GM23338 (cell line): ENCODE measurements at regions not wholly inside any gene's neighbourhood (a gene's known extent, or its start where the extent isn't known, plus 50 kb on each side); places are given as distances from the start of the nearest gene placed in this dataset.

Experiments
- ATAC-seq: fragments of 200-7000 bp; cut with Tn5 transposase; 3 replicates; pipeline ENCODE4 v1.9.1; 2020
- DNase-seq: peaks from one replicate; pipeline ENCODE4 v3.0.0-alpha.2; 2015; ENCODE audit warnings: low spot score
- H2AFZ ChIP-seq: fragments of 200-600 bp; sonication (generic); 2 replicates; pipeline ENCODE4 v1.8.0; 2016; ENCODE audit warnings: antibody characterized with exemption, mild to moderate bottlenecking, moderate library complexity
- H3F3A ChIP-seq: fragments of 200-600 bp; sonication (generic); replicated peaks from 2 replicates; pipeline ENCODE4 v1.8.0; 2017; ENCODE audit warnings: antibody characterized with exemption, mixed run types, low read depth
- H3K27ac ChIP-seq: fragments of 200-600 bp; sonication (generic); 2 replicates; pipeline ENCODE4 v1.6.1; 2016; ENCODE audit warnings: low read depth
- H3K27me3 ChIP-seq: fragments of 200-600 bp; sonication (generic); 2 replicates; pipeline ENCODE4 v1.8.0; 2016; ENCODE audit warnings: mild to moderate bottlenecking, mixed run types, moderate library complexity; ENCODE audit not compliant: insufficient read depth
- H3K36me3 ChIP-seq: fragments of 200-600 bp; sonication (generic); 2 replicates; pipeline ENCODE4 v1.8.0; 2016; ENCODE audit warnings: mild to moderate bottlenecking; ENCODE audit not compliant: insufficient read depth
- H3K4me1 ChIP-seq: fragments of 200-600 bp; sonication (generic); 2 replicates; pipeline ENCODE4 v1.8.0; 2016; ENCODE audit warnings: mild to moderate bottlenecking, moderate library complexity; ENCODE audit not compliant: insufficient read depth
- H3K4me2 ChIP-seq: fragments of 200-600 bp; sonication (generic); 2 replicates; pipeline ENCODE4 v1.7.1; 2017; ENCODE audit warnings: mixed run types
- H3K4me3 ChIP-seq: fragments of 200-600 bp; sonication (generic); 2 replicates; pipeline ENCODE4 v1.6.1; 2016; ENCODE audit warnings: mixed run types
- H3K79me2 ChIP-seq: fragments of 200-600 bp; sonication (generic); replicated peaks from 2 replicates; pipeline ENCODE4 v1.8.0; 2017; ENCODE audit warnings: mild to moderate bottlenecking; ENCODE audit not compliant: insufficient read depth
- H3K9me2 ChIP-seq: fragments of 200-600 bp; sonication (generic); 2 replicates; pipeline ENCODE4 v1.8.0; 2017; ENCODE audit not compliant: insufficient read depth
- H4K20me1 ChIP-seq: fragments of 200-600 bp; sonication (generic); replicated peaks from 2 replicates; pipeline ENCODE4 v1.8.0; 2017; ENCODE audit warnings: mild to moderate bottlenecking; ENCODE audit not compliant: insufficient read depth
- H3K27ac Mint-ChIP-seq: 2 replicates; pipeline ENCODE4 v1.8.0; 2020; ENCODE audit warnings: inconsistent platforms, mild to moderate bottlenecking, moderate library complexity, mixed read lengths
- H3K27me3 Mint-ChIP-seq: 3 replicates; pipeline ENCODE4 v1.8.0; 2022; ENCODE audit warnings: low read depth, mild to moderate bottlenecking, moderate library complexity, mixed read lengths, inconsistent platforms; ENCODE audit not compliant: insufficient read depth, poor library complexity
- H3K36me3 Mint-ChIP-seq: 3 replicates; pipeline ENCODE4 v1.8.0; 2021; ENCODE audit warnings: low read depth, mild to moderate bottlenecking, inconsistent platforms, moderate library complexity, mixed read lengths
- H3K4me1 Mint-ChIP-seq: 3 replicates; pipeline ENCODE4 v1.8.0; 2020; ENCODE audit warnings: mild to moderate bottlenecking, inconsistent platforms, mixed read lengths
- H3K4me3 Mint-ChIP-seq: 3 replicates; pipeline ENCODE4 v1.8.0; 2021; ENCODE audit warnings: moderate library complexity, mild to moderate bottlenecking, inconsistent platforms, mixed read lengths
- H3K9me3 Mint-ChIP-seq: 3 replicates; pipeline ENCODE4 v1.8.0; 2020; ENCODE audit warnings: moderate library complexity, mild to moderate bottlenecking, inconsistent platforms, mixed read lengths
- CREB1 ChIP-seq: fragments of 250-450 bp; sonication (Bioruptor Pico); IDR thresholded peaks from 2 replicates; pipeline ENCODE4 v1.5.0; 2020; ENCODE audit warnings: low read depth, mild to moderate bottlenecking, moderate library complexity
- ETS1 ChIP-seq: IDR thresholded peaks from 2 replicates; pipeline ENCODE4 v1.6.1; 2016; ENCODE audit warnings: antibody characterized with exemption
- EZH2phosphoT487 ChIP-seq: fragments of 200-600 bp; sonication (generic); IDR thresholded peaks from one replicate; pipeline ENCODE4 v1.8.1; 2018; ENCODE audit warnings: antibody characterized with exemption; ENCODE audit not compliant: unreplicated experiment
- JUNB ChIP-seq: IDR thresholded peaks from one replicate; pipeline ENCODE4 v1.6.1; 2016; ENCODE audit warnings: antibody characterized with exemption; ENCODE audit not compliant: unreplicated experiment
- NANOG ChIP-seq: IDR thresholded peaks from 2 replicates; pipeline ENCODE4 v1.6.1; 2016; ENCODE audit warnings: antibody characterized with exemption, borderline replicate concordance
- POLR2AphosphoS5 ChIP-seq: IDR thresholded peaks from 2 replicates; pipeline ENCODE4 v1.6.1; 2016; ENCODE audit warnings: antibody characterized with exemption, low read depth
- STAT1 ChIP-seq: IDR thresholded peaks from one replicate; pipeline ENCODE4 v1.6.1; 2016; ENCODE audit warnings: antibody characterized with exemption; ENCODE audit not compliant: unreplicated experiment
- ZNF114 ChIP-seq: fragments of 250-450 bp; sonication (Bioruptor Pico); IDR thresholded peaks from 2 replicates; pipeline ENCODE4 v1.5.0; 2020; ENCODE audit warnings: mild to moderate bottlenecking, moderate library complexity
- ZNF331 ChIP-seq: fragments of 250-450 bp; sonication (Bioruptor Pico); IDR thresholded peaks from 2 replicates; pipeline ENCODE4 v1.5.0; 2020; ENCODE audit warnings: low read depth, mild to moderate bottlenecking, moderate library complexity
- ZNF462 ChIP-seq: fragments of 250-450 bp; sonication (Bioruptor Pico); IDR thresholded peaks from 2 replicates; pipeline ENCODE4 v1.5.0; 2020; ENCODE audit warnings: mild to moderate bottlenecking, moderate library complexity
- TF ChIP-seq, protein P1 (sequence below), 2 experiments: fragments of 200-600 bp in 1 of 2; sonication (generic) in 1 of 2; conservative IDR thresholded peaks; 2 replicates each; pipeline versions ENCODE4 v1.5.1 to v1.6.1; 2016 to 2017; ENCODE audit warnings: antibody characterized with exemption in 2 of 2, low read depth in 2 of 2, mild to moderate bottlenecking in 2 of 2, moderate library complexity in 1 of 2
- TF ChIP-seq, protein P2 (sequence below): IDR thresholded peaks from one replicate; pipeline ENCODE4 v1.6.1; 2018; ENCODE audit warnings: antibody characterized with exemption; ENCODE audit not compliant: unreplicated experiment

DNA sequence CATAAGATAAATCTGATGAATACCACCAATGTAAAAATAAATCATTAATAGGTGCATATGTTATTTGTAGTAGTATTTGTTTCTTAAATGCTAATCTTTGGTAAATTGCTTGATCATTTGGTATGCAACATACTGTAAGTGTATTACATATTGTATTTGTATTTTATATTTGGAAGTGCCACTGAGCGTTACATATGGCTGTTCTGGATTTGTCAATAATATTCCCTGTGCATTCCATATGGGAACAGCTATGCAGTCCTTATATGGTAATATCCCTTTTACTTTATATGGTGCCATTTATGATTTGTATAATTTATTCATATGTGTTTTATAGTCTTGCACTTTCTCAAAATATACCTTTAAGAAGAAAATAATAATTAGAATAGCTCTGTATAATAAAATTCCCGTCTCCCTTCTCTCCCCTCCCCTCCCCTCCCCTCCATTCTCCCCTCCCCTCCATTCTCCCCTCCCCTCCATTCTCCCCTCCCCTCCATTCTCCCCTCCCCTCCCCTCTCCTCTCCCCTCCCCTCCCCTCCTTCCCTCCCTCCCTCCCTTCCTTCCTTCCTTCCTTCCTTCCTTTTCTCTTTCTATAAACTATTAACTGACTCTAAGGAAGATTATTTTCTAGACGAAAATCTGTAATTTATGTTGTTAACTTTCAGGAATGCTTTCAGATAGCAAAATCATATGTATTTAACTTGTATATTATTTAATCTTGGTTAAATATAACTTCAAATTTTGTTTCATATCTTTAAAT lies 241.4 kb downstream of the CSNK1G3 start:
- no peak overlapping the region for H3K27ac ChIP-seq
- no peaks in the 10 kb centered on the region for H3K9me2 ChIP-seq
- Mint-ChIP-seq H3K36me3 (no peaks in the 10 kb centered on the region), H3K4me3 (no peak overlapping the region), H3K4me1 (peaks cover 19% of the 10 kb centered on the region), H3K9me3 (no peaks in the 10 kb centered on the region), H3K27ac (no peak overlapping the region), H3K27me3 (no peaks in the 10 kb centered on the region)
- H3K79me2 ChIP-seq, result no peaks in the 10 kb centered on the region
- ATAC-seq (no peak), DNase-seq (no peak)
- peaks cover 14% of the 10 kb centered on the region for H3K4me1 ChIP-seq
- H3F3A ChIP-seq, result no peaks in the 10 kb centered on the region
- no peaks in the 10 kb centered on the region for H4K20me1 ChIP-seq
- H2AFZ ChIP-seq, result no peak overlapping the region; the same call in 1 of the 2 replicates
- no peak overlapping the region for H3K4me2 ChIP-seq
- H3K27me3 ChIP-seq, result no peaks in the 10 kb centered on the region
- no peak overlapping the region for H3K4me3 ChIP-seq
- no peaks in the 10 kb centered on the region for H3K36me3 ChIP-seq
- TF ChIP-seq ZNF462 (CRISPR knock-in tag), result no peak
- no peak for TF ChIP-seq ETS1
- TF ChIP-seq, protein P1, sequence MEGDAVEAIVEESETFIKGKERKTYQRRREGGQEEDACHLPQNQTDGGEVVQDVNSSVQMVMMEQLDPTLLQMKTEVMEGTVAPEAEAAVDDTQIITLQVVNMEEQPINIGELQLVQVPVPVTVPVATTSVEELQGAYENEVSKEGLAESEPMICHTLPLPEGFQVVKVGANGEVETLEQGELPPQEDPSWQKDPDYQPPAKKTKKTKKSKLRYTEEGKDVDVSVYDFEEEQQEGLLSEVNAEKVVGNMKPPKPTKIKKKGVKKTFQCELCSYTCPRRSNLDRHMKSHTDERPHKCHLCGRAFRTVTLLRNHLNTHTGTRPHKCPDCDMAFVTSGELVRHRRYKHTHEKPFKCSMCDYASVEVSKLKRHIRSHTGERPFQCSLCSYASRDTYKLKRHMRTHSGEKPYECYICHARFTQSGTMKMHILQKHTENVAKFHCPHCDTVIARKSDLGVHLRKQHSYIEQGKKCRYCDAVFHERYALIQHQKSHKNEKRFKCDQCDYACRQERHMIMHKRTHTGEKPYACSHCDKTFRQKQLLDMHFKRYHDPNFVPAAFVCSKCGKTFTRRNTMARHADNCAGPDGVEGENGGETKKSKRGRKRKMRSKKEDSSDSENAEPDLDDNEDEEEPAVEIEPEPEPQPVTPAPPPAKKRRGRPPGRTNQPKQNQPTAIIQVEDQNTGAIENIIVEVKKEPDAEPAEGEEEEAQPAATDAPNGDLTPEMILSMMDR (conservative IDR thresholded peaks at IDR 0.05; ENCODE audit: low read depth in 2 of 2), result no peak
- TF ChIP-seq JUNB, result no peak
- no peak for TF ChIP-seq ZNF114 (CRISPR knock-in tag)
- no peak for TF ChIP-seq CREB1 (CRISPR knock-in tag)
- TF ChIP-seq POLR2AphosphoS5, result no peak
- TF ChIP-seq NANOG, result no peak
- TF ChIP-seq STAT1, result no peak
- no peak for TF ChIP-seq EZH2phosphoT487
- TF ChIP-seq, protein P2, sequence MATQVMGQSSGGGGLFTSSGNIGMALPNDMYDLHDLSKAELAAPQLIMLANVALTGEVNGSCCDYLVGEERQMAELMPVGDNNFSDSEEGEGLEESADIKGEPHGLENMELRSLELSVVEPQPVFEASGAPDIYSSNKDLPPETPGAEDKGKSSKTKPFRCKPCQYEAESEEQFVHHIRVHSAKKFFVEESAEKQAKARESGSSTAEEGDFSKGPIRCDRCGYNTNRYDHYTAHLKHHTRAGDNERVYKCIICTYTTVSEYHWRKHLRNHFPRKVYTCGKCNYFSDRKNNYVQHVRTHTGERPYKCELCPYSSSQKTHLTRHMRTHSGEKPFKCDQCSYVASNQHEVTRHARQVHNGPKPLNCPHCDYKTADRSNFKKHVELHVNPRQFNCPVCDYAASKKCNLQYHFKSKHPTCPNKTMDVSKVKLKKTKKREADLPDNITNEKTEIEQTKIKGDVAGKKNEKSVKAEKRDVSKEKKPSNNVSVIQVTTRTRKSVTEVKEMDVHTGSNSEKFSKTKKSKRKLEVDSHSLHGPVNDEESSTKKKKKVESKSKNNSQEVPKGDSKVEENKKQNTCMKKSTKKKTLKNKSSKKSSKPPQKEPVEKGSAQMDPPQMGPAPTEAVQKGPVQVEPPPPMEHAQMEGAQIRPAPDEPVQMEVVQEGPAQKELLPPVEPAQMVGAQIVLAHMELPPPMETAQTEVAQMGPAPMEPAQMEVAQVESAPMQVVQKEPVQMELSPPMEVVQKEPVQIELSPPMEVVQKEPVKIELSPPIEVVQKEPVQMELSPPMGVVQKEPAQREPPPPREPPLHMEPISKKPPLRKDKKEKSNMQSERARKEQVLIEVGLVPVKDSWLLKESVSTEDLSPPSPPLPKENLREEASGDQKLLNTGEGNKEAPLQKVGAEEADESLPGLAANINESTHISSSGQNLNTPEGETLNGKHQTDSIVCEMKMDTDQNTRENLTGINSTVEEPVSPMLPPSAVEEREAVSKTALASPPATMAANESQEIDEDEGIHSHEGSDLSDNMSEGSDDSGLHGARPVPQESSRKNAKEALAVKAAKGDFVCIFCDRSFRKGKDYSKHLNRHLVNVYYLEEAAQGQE, result no peak
- no peak for TF ChIP-seq ZNF331 (CRISPR knock-in tag)
